Kidney capillary endothelial cell (primary cell): ENCODE measurements at regions not wholly inside any gene's neighbourhood (a gene's known extent, or its start where the extent isn't known, plus 50 kb on each side); places are given as distances from the start of the nearest gene placed in this dataset.

ENCODE experiments used
- DNase-seq: peaks from one replicate; pipeline ENCODE4 v3.0.0-alpha.2; 2018; ENCODE audit warnings: low spot score

DNA sequence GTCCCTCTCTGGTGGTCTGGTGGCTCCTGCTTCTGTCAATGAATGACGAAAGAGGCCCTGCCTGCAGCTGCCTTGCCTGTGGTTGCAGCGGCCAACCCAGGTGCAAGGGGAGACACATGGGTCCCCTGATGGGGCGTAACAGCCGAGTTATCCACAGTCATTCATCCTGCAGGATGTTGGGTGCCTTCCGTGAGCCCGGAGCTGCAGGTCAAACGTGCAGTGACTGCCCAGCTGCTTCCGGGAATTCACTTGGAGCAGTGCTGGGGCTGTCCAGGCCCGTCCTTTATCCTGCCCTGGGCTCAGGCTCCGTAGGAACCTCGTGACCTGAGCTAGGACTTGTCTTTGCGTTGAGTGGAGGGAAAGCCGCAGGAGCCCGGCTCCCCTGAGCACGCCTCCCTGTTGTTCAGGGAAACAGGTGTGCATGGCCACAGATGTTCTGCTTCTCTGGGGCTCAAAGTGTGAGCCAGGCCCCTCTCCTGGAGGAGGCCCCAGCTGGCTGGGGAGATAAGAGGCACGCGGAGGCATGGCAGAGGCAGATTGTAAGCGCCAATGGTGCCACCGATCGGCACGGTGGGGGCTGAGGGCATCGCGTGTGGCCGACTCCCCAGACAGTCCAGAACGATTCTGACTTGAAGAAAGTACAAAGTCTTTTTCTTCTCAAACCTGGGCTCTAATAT is 635.4 kb downstream of the BRD1 start:
- peak; percentile 38 for DNase-seq

DNA sequence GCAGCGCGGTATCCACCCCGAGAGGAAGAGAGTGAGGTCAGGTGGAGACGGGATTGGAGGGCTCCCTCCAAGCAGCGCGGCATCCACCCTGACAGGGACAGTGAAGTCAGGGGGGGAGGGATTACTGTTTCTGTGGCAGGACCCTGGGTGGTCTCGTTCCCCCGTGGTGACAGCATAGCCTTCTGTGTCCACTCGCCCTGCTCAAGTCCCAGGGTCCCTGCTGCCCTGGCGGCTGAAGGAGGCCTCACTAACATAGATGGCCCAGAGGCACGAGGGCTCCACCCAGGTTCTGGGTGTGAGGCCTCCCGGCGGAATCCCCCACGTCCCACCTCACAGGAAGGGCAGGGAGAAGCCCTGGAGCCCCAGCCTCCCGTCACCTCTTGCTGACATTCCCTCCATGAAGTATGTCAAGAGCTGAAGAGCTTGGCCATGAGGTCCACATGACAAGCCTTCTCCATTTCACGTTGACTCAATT is 636.1 kb downstream of the BRD1 start:
- DNase-seq = no peak

DNA sequence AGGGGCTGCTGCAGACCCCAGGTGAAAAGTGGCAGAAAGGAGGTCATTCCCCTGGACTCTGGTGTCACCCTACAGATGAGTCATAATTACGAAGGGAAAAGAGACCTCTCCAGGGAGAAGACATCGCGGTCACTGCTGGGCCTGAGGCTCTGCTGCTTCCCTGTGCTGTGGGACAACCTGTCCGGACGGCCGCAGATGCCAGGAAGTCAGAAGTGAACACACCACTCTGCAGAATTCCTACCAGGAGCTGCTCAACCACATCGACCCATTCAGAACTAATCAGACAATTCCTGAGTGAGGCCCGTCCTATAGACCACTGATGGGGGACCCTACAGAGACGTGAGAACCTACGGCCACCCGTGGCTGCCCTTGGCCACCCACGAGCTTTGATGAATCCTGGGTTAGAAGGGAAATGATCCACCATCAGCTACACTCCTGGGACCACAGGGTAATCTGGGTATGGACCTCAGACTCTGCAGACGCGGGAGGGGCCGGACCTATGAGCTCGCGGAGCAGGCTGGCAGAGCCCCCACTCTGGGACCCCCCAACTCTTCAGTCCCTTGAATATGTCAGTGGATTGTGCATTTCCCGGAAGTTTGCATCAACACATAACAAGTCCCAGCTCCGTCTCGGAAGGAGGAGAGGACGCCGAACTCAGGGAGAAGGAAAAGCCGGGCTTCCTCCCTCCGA is 636.7 kb downstream of the BRD1 start:
- DNase-seq = no peak

DNA sequence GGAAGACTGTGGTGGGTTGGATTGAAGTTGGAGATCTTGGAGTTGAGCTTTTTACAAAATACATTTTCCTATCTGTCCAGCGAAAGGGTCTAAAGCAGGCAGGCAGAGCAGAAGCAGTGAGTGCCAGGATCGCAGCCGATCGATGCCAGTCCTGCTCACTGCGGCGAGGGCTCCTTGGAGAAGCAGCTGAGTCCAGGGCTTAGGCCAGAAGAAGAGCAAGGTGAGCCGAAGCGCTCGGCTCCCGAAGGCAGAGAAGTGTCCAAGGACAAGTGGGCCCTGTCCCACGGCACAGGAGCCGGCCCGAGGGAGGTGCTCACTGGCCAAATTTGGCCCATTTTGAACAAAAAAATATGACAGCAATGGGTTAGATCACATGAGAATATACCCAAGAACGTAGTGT is 637.8 kb downstream of the BRD1 start:
- no peak for DNase-seq

DNA sequence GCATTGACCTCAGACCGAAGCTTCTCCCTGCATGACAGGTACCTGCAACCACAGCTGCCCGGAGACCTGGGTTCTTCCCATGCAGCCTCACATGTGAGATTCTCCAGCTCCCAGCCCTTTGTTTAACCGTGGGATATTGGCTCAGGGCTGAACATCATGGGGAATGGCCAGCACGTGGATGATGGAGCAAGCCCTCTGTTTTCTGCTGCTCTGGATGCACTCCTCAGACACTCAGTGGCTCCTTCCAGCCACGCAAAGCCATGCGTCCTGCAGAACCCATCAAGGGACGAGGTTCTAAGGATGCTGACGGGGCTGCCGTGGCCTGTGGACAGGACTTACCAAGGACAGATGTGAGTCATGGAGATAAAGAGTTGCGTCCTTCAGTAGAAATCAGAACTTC is 639.1 kb downstream of the BRD1 start:
- no peak for DNase-seq

DNA sequence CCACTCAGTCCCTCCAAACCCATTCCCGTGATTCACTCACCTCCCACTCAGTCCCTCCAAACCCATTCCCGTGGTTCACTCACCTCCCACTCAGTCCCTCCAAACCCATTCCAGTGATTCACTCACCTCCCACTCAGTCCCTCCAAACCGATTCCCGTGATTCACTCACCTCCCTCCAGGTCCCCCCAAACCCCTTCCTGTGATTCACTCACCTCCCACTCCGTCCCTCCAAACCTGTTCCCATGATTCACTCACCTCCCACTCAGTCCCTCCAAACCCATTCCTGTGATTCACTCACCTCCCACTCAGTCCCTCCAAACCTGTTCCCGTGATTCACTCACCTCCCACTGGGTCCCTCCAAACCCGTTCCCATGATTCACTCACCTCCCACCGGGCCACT is 639.6 kb downstream of the BRD1 start:
- DNase-seq = no peak

DNA sequence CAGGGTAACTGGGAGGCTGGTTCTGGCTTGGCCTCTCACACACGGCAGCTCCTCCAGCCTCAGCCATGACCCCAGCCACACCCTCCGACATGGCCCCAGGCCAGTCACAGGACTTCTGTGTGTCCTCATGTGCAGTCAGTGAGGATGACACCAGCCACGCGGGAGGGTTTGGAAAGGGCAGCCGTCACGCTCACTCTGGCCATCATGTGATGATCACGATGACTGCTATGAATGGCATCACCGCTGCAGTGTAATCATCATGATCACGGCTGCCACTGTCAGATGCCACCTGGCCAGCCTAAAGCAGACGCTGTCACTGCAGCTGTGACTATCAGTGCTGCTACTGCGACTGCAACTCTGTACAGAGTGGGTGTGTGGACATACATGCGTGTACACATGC is 640.9 kb downstream of the BRD1 start:
- DNase-seq = no peak

DNA sequence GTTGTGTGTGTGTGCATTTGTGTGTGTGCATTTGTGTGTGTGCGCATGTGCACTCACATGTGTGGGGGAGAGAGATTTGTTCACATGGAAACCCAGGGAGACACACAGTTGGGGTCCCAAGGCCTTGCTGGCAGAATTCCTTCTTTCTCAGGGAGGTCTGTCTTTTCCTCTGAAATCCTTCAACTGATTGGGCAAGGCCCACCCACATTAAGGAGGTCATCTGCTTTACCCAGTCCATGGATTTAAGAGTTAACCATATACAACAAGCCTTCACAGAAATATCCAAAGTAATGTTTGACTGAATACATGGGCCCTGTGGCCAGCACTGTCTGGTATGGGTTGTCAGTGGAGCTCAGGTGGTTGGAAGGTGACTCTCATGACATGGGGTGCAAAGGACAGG is 641.4 kb downstream of the BRD1 start:
- DNase-seq = no peak

DNA sequence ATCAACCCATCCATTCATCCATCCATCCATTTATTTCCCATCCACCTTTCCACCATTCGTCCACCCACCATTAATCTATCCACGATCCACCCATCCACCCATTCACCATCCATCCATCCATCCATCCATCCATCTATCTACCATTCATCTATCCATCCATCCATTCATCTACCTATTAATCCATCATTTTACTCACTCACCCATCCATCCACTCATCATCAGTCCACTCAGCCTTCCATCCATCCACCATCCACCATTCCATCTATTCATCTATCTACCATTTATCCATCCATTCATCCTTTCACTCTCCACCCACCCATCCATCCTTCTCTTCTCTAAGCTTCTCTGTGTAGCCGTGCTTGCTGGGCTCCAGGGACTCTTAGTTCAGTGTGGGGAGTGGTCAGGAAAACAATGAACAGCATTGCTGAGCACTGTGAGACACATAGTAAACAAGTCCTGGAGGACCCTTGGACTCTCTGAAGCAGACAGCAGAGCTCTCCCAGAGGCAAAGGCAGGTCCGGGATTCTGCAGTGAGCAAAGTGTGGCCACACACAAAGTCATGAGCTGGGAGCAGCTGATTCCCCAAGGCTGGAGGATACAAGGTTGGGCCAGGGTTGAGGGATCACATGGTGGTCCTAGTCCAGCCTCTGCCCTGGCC is 642.2 kb downstream of the BRD1 start:
- no peak for DNase-seq

DNA sequence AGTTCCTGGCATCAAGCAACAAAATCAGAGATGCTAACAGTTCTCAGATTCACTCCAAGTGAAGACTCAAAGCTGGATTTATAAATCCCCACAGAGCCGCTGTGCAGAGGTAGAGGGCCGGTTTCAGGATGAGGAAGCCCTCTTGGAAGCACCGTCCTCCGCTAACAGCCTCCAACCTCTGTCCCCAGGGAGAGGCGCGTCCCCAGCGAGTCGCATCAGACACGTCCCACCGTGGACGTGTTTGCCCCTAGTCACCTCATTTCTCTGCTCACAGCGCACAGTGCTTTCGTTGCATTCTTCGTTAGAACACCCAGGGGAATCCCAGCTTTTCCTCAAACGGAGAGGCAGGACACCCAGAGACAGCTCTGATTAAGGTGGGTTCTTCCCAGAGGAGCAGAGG is 642.9 kb downstream of the BRD1 start:
- DNase-seq = no peak

DNA sequence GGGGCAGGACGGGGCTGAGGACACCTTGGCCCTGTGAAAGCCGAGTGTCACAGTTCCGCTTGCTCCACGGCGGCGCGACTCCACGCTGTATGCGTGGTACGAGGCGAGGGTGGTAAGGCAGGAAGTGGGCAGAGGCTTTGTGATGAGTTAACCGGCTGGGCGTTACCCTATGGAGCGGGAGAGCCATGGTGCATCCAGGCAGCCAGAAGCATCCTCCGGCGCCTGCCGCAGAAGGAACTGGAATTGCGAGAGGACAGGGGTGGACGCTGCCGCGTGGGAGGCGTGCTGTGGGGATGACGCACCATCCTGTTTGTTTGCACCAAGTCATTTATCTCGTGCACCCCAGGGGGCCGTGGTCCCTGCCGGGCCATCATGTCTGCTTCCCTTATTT is 643.9 kb downstream of the BRD1 start:
- no peak for DNase-seq

DNA sequence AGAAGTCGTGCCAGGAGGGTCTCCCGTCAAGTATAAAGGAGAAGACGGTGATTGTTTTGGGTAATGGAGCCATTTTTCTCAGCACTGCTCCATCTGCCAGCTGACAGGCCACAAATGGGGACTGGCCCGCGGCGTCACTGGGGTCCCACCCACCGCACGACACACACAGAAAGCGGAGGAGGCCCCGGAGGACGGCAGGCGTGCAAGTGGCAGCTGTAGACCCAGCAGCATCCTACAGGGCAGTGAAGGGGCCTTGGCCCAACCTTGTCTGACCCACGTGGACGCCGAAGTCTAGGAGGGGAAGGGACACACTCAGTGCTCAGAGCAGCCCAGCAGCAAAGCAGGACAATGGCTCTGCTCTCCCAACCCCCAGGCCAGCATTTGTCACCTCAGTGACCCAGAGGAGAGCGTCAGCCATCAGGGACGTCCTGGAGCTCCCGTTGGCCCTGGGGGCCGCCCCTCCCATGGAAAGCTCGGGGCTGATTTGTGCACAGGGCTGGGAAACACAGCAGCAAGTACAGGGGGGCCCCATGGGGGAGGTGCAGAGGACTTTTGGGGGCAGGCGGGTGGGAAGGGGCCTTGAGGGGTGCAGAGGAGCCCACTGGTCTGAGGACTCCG is 644.4 kb downstream of the BRD1 start:
- DNase-seq = no peak

DNA sequence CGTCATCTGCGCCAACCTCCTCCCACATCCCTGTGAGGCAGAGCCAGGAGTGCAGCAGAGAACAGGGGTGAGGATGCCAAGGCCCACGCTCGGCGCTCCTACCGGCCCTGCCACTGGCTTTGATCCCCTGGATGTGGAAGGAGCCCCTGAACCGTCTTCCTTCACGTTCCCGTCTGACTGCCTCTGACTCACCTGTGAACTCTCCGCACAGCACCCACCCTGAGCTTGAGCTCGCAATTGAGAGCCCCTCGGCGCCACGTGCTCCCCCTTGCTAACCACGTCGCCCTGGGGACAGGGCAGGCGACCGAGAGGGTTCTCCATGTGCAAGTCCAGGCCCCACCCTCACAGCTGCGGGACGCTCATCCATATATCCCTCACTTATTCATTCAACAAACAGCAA is 645.3 kb downstream of the BRD1 start:
- DNase-seq = no peak

DNA sequence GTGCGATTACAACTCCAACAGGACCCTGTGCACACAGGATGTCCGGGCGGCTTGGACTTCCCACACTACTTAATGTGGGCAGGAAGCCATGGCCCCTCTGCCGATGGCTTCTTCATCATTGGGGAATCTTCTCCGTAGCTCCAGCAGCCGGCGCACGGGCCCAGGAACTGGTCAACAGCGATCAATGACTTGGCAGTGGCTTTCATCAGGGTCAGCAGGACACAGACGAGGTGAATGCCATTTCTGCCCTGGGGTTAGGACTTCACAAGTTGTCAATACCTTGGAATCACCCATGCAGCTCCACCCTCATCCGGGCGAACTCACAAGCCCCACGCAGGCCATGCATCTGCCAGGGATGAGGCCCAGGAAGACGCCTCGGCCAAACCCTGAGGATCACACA is 645.7 kb downstream of the BRD1 start:
- DNase-seq = no peak

DNA sequence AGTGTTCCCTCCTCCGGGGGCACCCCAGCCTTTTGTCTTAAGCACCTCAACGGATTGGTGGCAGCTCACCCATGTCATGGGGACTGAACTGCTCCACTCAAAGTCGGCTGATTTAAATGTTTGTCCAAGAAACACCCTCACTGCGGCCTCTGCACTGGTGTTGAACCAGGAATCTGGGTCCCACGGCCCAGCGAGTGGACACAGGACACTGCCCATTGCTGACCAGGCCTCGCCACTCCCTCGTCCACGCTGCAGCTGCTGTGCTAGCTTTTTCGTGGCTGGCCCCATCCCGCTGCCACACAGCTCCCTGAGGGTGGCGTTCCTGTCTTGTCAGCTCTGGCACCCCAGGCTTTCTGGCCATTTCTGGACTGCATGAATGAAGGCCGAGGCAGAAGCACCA is 646.2 kb downstream of the BRD1 start:
- DNase-seq = no peak

DNA sequence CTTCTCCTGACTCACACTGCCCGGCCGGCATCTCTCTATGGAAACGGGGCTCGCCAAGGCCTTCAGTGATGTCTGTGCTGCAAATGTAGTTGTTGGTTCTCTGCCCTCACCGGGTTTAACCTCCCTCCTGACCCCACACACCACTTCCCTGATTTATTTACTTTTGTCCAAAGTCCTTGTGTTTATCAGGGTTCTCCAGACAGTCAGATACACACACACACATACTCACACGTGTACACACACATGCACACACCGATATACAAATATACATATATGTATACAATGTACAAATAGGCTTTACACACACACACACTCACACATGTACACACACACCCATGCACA is 647.0 kb downstream of the BRD1 start:
- no peak for DNase-seq

DNA sequence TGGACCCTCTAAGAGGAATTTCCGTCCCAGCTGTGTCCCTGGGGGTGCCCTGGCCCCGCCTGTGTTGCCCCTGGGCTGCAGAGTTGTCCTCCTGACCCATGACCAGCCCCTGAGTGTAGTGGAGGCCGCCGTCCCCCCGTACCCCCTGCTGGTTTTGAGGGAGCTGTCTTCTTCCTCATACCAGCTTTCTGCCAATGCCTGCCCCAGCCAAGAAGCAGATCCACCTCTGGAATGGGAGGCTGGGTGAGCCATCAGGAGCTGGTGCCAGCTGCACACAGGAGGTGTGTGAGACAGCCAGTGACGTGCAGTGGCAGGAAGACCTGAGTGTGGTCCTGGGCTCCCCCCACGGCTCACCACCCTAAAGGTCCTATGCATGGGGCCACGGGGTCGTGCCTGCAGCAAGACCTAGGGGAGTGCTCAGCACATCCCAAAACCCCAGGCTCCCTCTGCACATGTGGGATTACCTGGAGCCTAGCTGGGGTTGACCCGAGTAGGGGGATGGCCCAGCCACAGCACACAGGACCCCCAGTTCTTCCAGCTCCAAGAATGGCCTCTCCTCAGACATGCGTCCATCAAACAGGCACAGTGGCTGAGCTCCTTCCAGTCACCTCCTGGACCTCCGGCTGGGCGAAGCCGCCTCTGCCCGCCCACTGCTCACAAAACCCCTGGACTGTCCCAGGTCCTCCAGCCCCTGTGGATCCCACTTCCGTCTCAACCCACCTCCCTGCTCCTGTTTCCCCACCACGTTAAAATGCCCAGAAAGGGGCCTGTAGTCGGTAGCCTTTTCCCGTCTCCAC is 647.6 kb downstream of the BRD1 start:
- DNase-seq = no peak

DNA sequence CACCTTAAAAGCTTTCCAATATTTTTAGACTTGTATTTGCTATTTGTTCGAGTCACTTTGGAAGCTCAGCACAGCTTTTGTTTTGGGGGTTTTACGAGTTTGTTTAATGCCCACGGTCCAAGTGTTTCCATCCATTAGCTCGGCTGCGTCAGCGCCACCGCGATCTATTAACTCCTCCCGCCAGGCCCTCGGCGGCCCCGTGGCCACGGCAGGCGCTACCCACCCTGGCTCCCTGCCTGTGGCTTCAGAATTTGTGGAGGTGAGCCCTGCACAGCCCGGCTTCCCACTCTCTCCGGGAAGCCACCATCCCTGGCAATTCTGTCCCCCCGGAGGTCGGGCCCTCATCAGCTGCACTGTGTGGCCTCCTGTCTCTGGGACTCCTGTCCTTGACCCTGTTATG is 648.5 kb downstream of the BRD1 start:
- no peak for DNase-seq

DNA sequence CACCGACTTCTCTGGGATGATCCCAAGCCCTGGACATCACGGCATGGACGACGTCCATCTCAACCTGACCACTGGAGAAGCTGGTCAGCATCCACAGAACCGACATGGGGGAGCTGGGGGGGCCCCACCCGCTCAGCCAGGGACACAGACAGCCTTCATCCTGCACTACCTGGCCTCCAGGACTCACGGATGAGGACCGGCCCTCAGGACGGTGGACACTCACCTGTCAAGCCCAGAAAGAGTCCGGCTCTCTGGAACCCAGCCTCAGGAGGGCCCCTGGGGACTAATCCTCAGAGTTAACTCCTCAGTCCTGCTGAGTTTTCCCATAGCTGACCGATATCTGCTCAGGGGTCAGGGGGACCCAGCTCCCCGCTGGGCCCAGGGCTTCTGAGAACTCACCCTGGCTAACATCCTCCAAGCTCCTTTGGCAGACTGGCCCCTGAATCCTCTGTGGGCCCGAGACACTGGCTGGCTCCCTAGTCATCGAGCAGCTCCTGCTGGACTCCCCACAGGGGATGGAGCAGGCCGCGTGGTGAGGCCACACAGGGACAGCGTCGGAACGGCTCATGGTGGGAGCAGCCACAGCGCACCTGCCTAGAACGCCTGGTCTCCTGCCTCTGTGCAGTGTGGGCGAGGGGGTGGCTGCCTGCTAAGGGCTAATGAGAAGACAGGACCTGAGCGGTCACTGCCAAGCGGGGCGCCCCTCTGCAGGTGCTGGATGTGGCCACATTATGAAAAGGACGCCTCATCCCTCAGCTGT is 649.2 kb downstream of the BRD1 start:
- DNase-seq = no peak

DNA sequence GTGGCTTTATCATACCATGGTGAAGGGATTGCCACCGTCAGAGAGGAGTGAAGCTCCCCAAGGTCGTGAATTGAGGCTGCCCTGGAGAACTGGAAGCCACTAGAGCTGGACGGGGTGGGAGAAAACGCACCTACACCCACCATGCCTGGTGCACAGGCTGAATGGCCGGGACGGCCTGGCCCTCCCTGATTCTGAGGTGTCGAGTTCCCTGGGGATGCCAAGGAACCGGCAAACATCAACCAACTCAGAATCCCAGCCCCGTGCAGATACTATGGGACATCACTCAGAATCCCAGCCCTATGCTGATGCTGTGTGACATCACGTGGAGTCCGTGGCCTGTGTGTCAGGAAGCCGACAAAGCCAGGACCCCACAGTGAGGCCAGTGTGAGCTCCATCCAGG is 650.0 kb downstream of the BRD1 start:
- DNase-seq = no peak

DNA sequence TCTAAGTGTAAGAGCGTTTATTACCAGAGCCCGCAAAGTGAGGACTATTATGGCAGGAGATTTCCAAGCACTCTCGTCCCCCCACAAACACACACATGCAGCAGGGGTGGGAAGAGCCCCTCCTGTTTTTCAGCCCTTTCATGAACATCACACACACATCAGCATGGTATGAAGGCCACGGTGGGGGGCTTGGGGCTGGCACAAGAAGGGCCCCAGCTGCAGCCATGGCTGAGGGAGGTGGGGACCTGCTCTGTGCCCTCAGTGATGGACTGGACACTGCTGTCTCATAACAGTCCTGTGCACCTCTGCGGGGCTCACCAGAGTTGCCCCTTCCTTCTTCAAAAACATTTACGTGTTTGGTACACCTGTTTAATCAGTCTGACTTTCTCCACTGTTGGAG is 650.7 kb downstream of the BRD1 start:
- DNase-seq = no peak

DNA sequence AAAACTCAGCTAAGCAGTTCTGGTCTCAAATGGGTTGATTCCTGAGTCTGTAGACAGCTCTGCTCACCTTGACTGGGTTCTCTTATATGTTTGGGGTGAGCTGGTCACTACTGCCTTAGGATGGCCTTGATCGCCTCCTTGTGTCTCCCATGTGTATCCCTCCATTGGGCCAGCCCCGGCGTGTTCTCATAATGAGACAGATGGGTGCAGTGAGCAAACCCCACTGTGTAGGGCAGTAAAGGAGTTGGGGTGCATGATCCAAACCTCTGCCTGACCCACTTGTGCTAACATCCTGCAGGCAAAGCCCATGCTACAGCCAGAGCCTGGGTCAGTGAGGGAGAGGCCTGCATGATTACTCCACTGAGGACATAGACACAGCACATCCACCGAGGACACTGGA is 657.6 kb downstream of the BRD1 start:
- DNase-seq = no peak
